Endothelial cell of umbilical vein (primary cell): ENCODE measurements at regions not wholly inside any gene's neighbourhood (a gene's known extent, or its start where the extent isn't known, plus 50 kb on each side); places are given as distances from the start of the nearest gene placed in this dataset.

ENCODE experiments used
- BruUV-seq: library from RNA; stranded (reverse); fragments of 400-500 nt; replicated peaks from 2 replicates; lab custom pipeline; 2021; lab: Mats Ljungman, UMichigan
- CTCF ChIA-PET: fragments of 300-600, 350-600 bp; sonication (Branson Sonifier 250); formaldehyde crosslinking; loops from one replicate; lab custom pipeline; 2021; ENCODE audit warnings: antibody characterized with exemption, inconsistent platforms; lab: Charles Lee
- POLR2A ChIA-PET: fragments of 300-600, 350-600 bp; sonication (Branson Sonifier 250); formaldehyde crosslinking; loops from one replicate; lab custom pipeline; 2021; ENCODE audit warnings: antibody characterized with exemption, inconsistent platforms; lab: Charles Lee
- DNase-seq: peaks from one replicate; pipeline ENCODE4 v3.0.0-alpha.2; 2011; ENCODE audit warnings: low read depth, low spot score
- FAIRE-seq: peaks from 2 replicates; lab custom pipeline; 2011; peaks lifted over from hg19 to GRCh38; lab: Jason Lieb, UNC
- H2AFZ ChIP-seq: 2 replicates; pipeline ENCODE4 v1.6.0; 2012; ENCODE audit warnings: low read depth, low read length, control low read depth, inconsistent platforms
- H3K27ac ChIP-seq: 2 replicates; pipeline ENCODE4 v1.5.1; 2011; ENCODE audit warnings: low read depth, mild to moderate bottlenecking, control low read depth, low read length, moderate library complexity; ENCODE audit not compliant: insufficient read depth
- H3K27me3 ChIP-seq, 2 experiments: 2 replicates each; pipeline versions ENCODE4 v1.6.0 to v1.6.1; 2011; ENCODE audit warnings: low read length in 2 of 2, mixed read lengths in 1 of 2; ENCODE audit not compliant: control insufficient read depth in 2 of 2, insufficient read depth in 2 of 2
- H3K36me3 ChIP-seq, 2 experiments: 2 replicates in 1 of 2; 3 replicates in 1 of 2; pipeline ENCODE4 v1.5.1; 2011; ENCODE audit warnings: low read length in 2 of 2, mild to moderate bottlenecking in 1 of 2, moderate library complexity in 1 of 2; ENCODE audit not compliant: control insufficient read depth in 2 of 2, insufficient read depth in 2 of 2; ENCODE audit errors: extremely low read depth in 1 of 2
- H3K4me1 ChIP-seq: 3 replicates; pipeline ENCODE4 v1.5.1; 2011; ENCODE audit warnings: mild to moderate bottlenecking, low read length; ENCODE audit not compliant: control insufficient read depth, insufficient read depth; ENCODE audit errors: extremely low read depth
- H3K4me2 ChIP-seq: 2 replicates; pipeline ENCODE4 v1.6.1; 2011; ENCODE audit warnings: low read length, control low read depth, mixed read lengths; ENCODE audit not compliant: insufficient read depth
- H3K4me3 ChIP-seq, 3 experiments: fragments of 200-600 bp in 1 of 3; sonication (generic), shearing (Covaris generic) in 1 of 3; replicated peaks in 1 of 3; 2 replicates each; pipeline ENCODE4 v1.5.1; 2011 to 2016; ENCODE audit warnings: control low read depth in 3 of 3, low read length in 3 of 3, mild to moderate bottlenecking in 2 of 3, inconsistent platforms in 1 of 3, low read depth in 1 of 3, moderate library complexity in 1 of 3; ENCODE audit not compliant: insufficient read depth in 1 of 3
- H3K79me2 ChIP-seq: 2 replicates; pipeline ENCODE4 v1.6.0; 2012; ENCODE audit warnings: low read length, inconsistent platforms; ENCODE audit not compliant: control insufficient read depth, insufficient read depth
- H3K9ac ChIP-seq: replicated peaks from 2 replicates; pipeline ENCODE3; 2011; ENCODE audit warnings: low read length, control low read depth; ENCODE audit not compliant: insufficient read depth; ENCODE audit errors: extremely low read depth
- H3K9me1 ChIP-seq: replicated peaks from 3 replicates; pipeline ENCODE4 v1.6.0; 2011; ENCODE audit warnings: mild to moderate bottlenecking, low read length; ENCODE audit not compliant: control insufficient read depth, insufficient read depth; ENCODE audit errors: extremely low read depth
- H3K9me3 ChIP-seq: replicated peaks from 2 replicates; pipeline ENCODE4 v1.5.1; 2012; ENCODE audit warnings: low read length, inconsistent platforms; ENCODE audit not compliant: control insufficient read depth, insufficient read depth
- H4K20me1 ChIP-seq: replicated peaks from 2 replicates; pipeline ENCODE3; 2011; ENCODE audit warnings: mild to moderate bottlenecking, low read length; ENCODE audit not compliant: control insufficient read depth, insufficient read depth; ENCODE audit errors: extremely low read depth
- CTCF ChIP-seq, 2 donors: IDR thresholded peaks; 1 replicate in 1 of 2; 2 replicates in 1 of 2; pipeline ENCODE4 v1.5.1; 2011; ENCODE audit warnings: low read length in 2 of 2, mild to moderate bottlenecking in 2 of 2, moderate library complexity in 2 of 2, control low read depth in 1 of 2, inconsistent platforms in 1 of 2, low read depth in 1 of 2; ENCODE audit not compliant: insufficient read depth in 1 of 2; ENCODE audit errors: extremely low read depth in 1 of 2
- EZH2 ChIP-seq: IDR thresholded peaks from 2 replicates; pipeline ENCODE4 v1.6.1; 2012; ENCODE audit warnings: borderline replicate concordance, low read depth, mild to moderate bottlenecking, moderate library complexity, low read length, inconsistent platforms; ENCODE audit not compliant: severe bottlenecking
- FOS ChIP-seq: IDR thresholded peaks from 2 replicates; pipeline ENCODE4 v1.6.1; 2011; ENCODE audit warnings: mild to moderate bottlenecking, low read length, moderate library complexity, borderline replicate concordance; ENCODE audit not compliant: insufficient read depth
- GATA2 ChIP-seq: IDR thresholded peaks from 2 replicates; pipeline ENCODE4 v1.7.0; 2011; ENCODE audit warnings: low read depth, mild to moderate bottlenecking, moderate library complexity, mixed read lengths, low read length; ENCODE audit not compliant: insufficient read length, insufficient read depth
- JUN ChIP-seq: IDR thresholded peaks from 2 replicates; pipeline ENCODE4 v1.6.1; 2011; ENCODE audit warnings: borderline replicate concordance, low read depth; ENCODE audit not compliant: insufficient read length, insufficient read depth
- MYC ChIP-seq: IDR thresholded peaks from one replicate; pipeline ENCODE4 v1.6.1; 2011; ENCODE audit warnings: mild to moderate bottlenecking, low read depth, low read length
- POLR2A ChIP-seq: IDR thresholded peaks from 2 replicates; pipeline ENCODE4 v1.6.1; 2012; ENCODE audit warnings: low read depth, mild to moderate bottlenecking, control low read depth, low read length
- POLR2AphosphoS5 ChIP-seq: IDR thresholded peaks from 2 replicates; pipeline ENCODE4 v1.6.1; 2012; ENCODE audit warnings: low read depth, mild to moderate bottlenecking, control low read depth, low read length, moderate library complexity; ENCODE audit not compliant: insufficient read depth
- dilution Hi-C: fragments of 300-500 bp; cut with MboI; formaldehyde crosslinking; loops from one replicate; pipeline ENCODE4 v1.15.0; 2019; ENCODE audit warnings: low sequenced_read_pairs; ENCODE audit not compliant: extremely low pct_ligation_motif_present
- intact Hi-C: fragments of 100-400 bp; cut with micrococcal nuclease; formaldehyde crosslinking; loops from one replicate; pipeline ENCODE4 v1.10.0; 2022
- TF ChIP-seq, protein P1 (sequence below): IDR thresholded peaks from 2 replicates; pipeline ENCODE4 v1.6.1; 2011; ENCODE audit not compliant: insufficient read depth, insufficient read length

DNA sequence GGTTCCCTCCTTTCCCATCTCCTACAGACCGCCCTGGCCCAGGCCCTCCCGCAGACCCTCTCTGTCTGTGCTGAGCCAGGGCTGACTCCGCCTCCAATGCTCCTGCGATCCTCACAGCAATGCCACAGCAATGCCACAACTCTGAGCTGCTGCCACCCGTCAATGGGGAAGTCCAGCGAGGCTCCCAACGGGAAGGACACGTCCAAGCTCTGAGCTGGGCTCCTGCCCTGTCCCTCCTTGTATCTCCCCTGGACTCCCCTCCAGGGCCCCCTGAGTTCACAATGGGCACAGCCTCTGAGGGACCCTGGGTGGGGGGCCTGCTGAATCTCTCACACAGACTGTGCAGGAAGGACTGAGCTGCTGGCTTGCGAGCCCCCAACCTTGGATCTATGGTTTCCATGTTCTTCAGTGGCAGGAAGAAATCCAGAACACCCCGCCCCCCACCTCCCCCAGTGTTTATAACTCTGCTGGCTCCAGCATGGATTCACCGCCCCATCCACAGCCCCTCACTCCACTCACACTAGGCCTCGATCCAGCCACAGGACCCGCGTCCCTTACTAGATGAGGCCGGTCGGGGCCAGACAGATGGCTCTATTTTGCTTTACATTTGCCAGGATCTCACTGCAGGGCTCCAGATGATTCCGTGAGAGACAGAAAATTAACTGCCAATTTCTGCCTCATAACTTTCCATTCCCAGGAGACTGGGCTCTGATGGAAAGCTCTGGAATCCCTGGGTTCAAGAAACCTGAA lies 338.0 kb downstream of the MATN1 start:
- FAIRE-seq = no peak
- intact Hi-C loops (no loop called here), dilution Hi-C loops (no loop called here)
- Histone ChIP-seq H3K4me2 (no peak overlapping the region), H3K27me3 (no peaks in the 10 kb centered on the region), H2AFZ (no peak overlapping the region), H3K36me3 (no peaks in the 10 kb centered on the region), H3K9me1 (no peaks in the 10 kb centered on the region), H3K4me3 (no peak overlapping the region), H3K4me1 (no peaks in the 10 kb centered on the region), H3K79me2 (no peaks in the 10 kb centered on the region), H3K9ac (no peak overlapping the region), H4K20me1 (no peaks in the 10 kb centered on the region), H3K27ac (no peak overlapping the region), H3K9me3 (no peaks in the 10 kb centered on the region)
- no peak for TF ChIP-seq CTCF (IDR thresholded peaks at IDR 0.05; ENCODE audit: extremely low read depth in 1 of 2, insufficient read depth in 1 of 2, low read depth in 1 of 2, low read length in 2 of 2)
- TF ChIP-seq POLR2AphosphoS5 = no peak
- TF ChIP-seq, protein P1, sequence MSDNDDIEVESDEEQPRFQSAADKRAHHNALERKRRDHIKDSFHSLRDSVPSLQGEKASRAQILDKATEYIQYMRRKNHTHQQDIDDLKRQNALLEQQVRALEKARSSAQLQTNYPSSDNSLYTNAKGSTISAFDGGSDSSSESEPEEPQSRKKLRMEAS = no peak
- no peak for TF ChIP-seq POLR2A
- TF ChIP-seq JUN = no peak
- no peak for TF ChIP-seq GATA2
- TF ChIP-seq MYC = no peak
- TF ChIP-seq EZH2 = no peak
- no peak for TF ChIP-seq FOS
- no peak for DNase-seq
- ChIA-PET POLR2A (no interaction called here), CTCF (no interaction called here)
- BruUV-seq = no TSS peak
